AG04449 (cell line): ENCODE measurements at regions not wholly inside any gene's neighbourhood (a gene's known extent, or its start where the extent isn't known, plus 50 kb on each side); places are given as distances from the start of the nearest gene placed in this dataset.
A peak's percentile ranks its signal among the peaks of the same experiment; 100 is the strongest.

Source experiments
- CTCF ChIA-PET: fragments of 350-600 bp; formaldehyde crosslinking; extraction: SDS; loops from one replicate; lab custom pipeline; 2021; ENCODE audit warnings: antibody characterized with exemption; lab: Yijun Ruan, JAX
- POLR2A ChIA-PET: fragments of 400-600, 350-600 bp; formaldehyde crosslinking; extraction: SDS; loops from one replicate; lab custom pipeline; 2020; ENCODE audit warnings: antibody characterized with exemption, inconsistent platforms; lab: Yijun Ruan, JAX
- DNase-seq: peaks from one replicate; pipeline ENCODE4 v3.0.0-alpha.2; 2010; ENCODE audit warnings: low read depth, low spot score
- H3K4me3 ChIP-seq: 2 replicates; pipeline ENCODE4 v1.5.1; 2011; ENCODE audit warnings: low read depth, mild to moderate bottlenecking, control low read depth, low read length
- CTCF ChIP-seq: IDR thresholded peaks from one replicate; pipeline ENCODE4 v1.5.1; 2011; ENCODE audit warnings: mild to moderate bottlenecking, moderate library complexity, low read length, control low read depth, inconsistent platforms; ENCODE audit not compliant: insufficient read depth; ENCODE audit errors: missing control alignments

- no peak overlapping the region for H3K4me3 ChIP-seq
- ChIA-PET POLR2A (no interaction called here), CTCF (no interaction called here)
- DNase-seq = no peak
- no peak for TF ChIP-seq CTCF
These were observed 221.0 kb upstream of the FOXD3 start for GRCh38 chr1:63101336-63101735.

GRCh38 chr1:63103682-63104081 is 218.7 kb upstream of the FOXD3 start:
- POLR2A ChIA-PET = no interaction called here
- TF ChIP-seq CTCF = no peak
- H3K4me3 ChIP-seq = no peak overlapping the region
- DNase-seq = no peak
- CTCF ChIA-PET = no interaction called here

GRCh38 chr1:63107066-63107465 is 215.3 kb upstream of the FOXD3 start:
- no peak for DNase-seq
- CTCF ChIA-PET = no interaction called here
- POLR2A ChIA-PET = no interaction called here
- TF ChIP-seq CTCF = no peak
- no peak overlapping the region for H3K4me3 ChIP-seq

- TF ChIP-seq CTCF = no peak
- ChIA-PET CTCF (no interaction called here), POLR2A (no interaction called here)
- no peak for DNase-seq
- no peak overlapping the region for H3K4me3 ChIP-seq
These were observed 214.2 kb upstream of the FOXD3 start for GRCh38 chr1:63108206-63108605.

- ChIA-PET POLR2A (no interaction called here), CTCF (no interaction called here)
- peak; percentile 45 for DNase-seq
- TF ChIP-seq CTCF = no peak
- no peak overlapping the region for H3K4me3 ChIP-seq
These were observed 210.0 kb upstream of the FOXD3 start for GRCh38 chr1:63112155-63112900.

GRCh38 chr1:63115527-63115926 is 206.8 kb upstream of the FOXD3 start:
- H3K4me3 ChIP-seq = no peak overlapping the region
- ChIA-PET POLR2A (no interaction called here), CTCF (no interaction called here)
- no peak for DNase-seq
- TF ChIP-seq CTCF = no peak
